GM18861 (cell line): ENCODE measurements at regions not wholly inside any gene's neighbourhood (a gene's known extent, or its start where the extent isn't known, plus 50 kb on each side); places are given as distances from the start of the nearest gene placed in this dataset.
"Not testable (repeated sequence)": the region's sequence is repeated elsewhere in the genome, so short reads cannot be mapped to it uniquely, and the experiment has no call there.

Experiments
- ATAC-seq: cut with Tn5 transposase; IDR thresholded peaks from one replicate; pipeline ENCODE4 v1.9.1; 2021; ENCODE audit not compliant: unreplicated experiment

- no peak for ATAC-seq
These were observed 191.6 kb downstream of the DUSP6 start for GRCh38 chr12:89160716-89161123.

- no peak for ATAC-seq
These were observed 194.9 kb downstream of the DUSP6 start for GRCh38 chr12:89157413-89157812.

GRCh38 chr12:89156862-89157262 lies 195.4 kb downstream of the DUSP6 start:
- ATAC-seq, result no peak

GRCh38 chr12:89156340-89156739 lies 196.0 kb downstream of the DUSP6 start:
- ATAC-seq, result no peak

GRCh38 chr12:89155826-89156225 lies 196.5 kb downstream of the DUSP6 start:
- no peak for ATAC-seq

GRCh38 chr12:89154743-89155499 lies 197.4 kb downstream of the DUSP6 start:
- no peak for ATAC-seq

- no peak for ATAC-seq
These were observed 199.0 kb downstream of the DUSP6 start for GRCh38 chr12:89153341-89153740.

GRCh38 chr12:89151536-89151935 lies 200.8 kb downstream of the DUSP6 start:
- ATAC-seq, result no peak

GRCh38 chr12:89150789-89151188 lies 201.5 kb downstream of the DUSP6 start:
- ATAC-seq, result not testable (repeated sequence)

- ATAC-seq, result no peak
These were observed 211.6 kb downstream of the DUSP6 start for GRCh38 chr12:89140602-89141238.

GRCh38 chr12:89140141-89140540 lies 212.2 kb downstream of the DUSP6 start:
- ATAC-seq, result no peak

- ATAC-seq, result no peak
These were observed 212.9 kb downstream of the DUSP6 start for GRCh38 chr12:89139390-89139789.

GRCh38 chr12:89138048-89138852 lies 214.1 kb downstream of the DUSP6 start:
- ATAC-seq, result no peak

GRCh38 chr12:89135976-89136634 lies 216.2 kb downstream of the DUSP6 start:
- no peak for ATAC-seq

GRCh38 chr12:89134213-89134770 lies 218.0 kb downstream of the DUSP6 start:
- no peak for ATAC-seq

GRCh38 chr12:89129167-89129870 lies 223.0 kb downstream of the DUSP6 start:
- no peak for ATAC-seq

GRCh38 chr12:89126712-89127111 lies 225.6 kb downstream of the DUSP6 start:
- ATAC-seq, result no peak

- ATAC-seq, result no peak
These were observed 229.4 kb downstream of the DUSP6 start for GRCh38 chr12:89122852-89123251.

- no peak for ATAC-seq
These were observed 234.8 kb downstream of the DUSP6 start for GRCh38 chr12:89117448-89118034.

- no peak for ATAC-seq
These were observed 240.3 kb downstream of the DUSP6 start for GRCh38 chr12:89111964-89112363.
